Neural progenitor cell (in vitro differentiated cells): ENCODE measurements at regions not wholly inside any gene's neighbourhood (a gene's known extent, or its start where the extent isn't known, plus 50 kb on each side); places are given as distances from the start of the nearest gene placed in this dataset. TPM values are rescaled to one million over a fixed set of nuclear protein-coding genes. Genes with fewer than 3 reads are reported as not detected.

ENCODE experiments used
- DNase-seq: peaks from one replicate; pipeline ENCODE4 v3.0.0-alpha.2; 2016; ENCODE audit warnings: low spot score
- H2AFZ ChIP-seq: fragments of 200-600 bp; sonication (generic); replicated peaks from 2 replicates; pipeline ENCODE4 v1.6.1; 2016; ENCODE audit warnings: antibody characterized with exemption
- H3F3A ChIP-seq: fragments of 200-600 bp; sonication (generic); 2 replicates; pipeline ENCODE4 v1.6.1; 2016; ENCODE audit warnings: antibody characterized with exemption, low read depth
- H3K27ac ChIP-seq: fragments of 200-600 bp; sonication (generic); 2 replicates; pipeline ENCODE4 v1.5.1; 2016; ENCODE audit warnings: mild to moderate bottlenecking
- H3K27me3 ChIP-seq: fragments of 200-600 bp; sonication (generic); 2 replicates; pipeline ENCODE4 v1.6.1; 2016; ENCODE audit warnings: mild to moderate bottlenecking, moderate library complexity
- H3K36me3 ChIP-seq: fragments of 200-600 bp; sonication (generic); 2 replicates; pipeline ENCODE4 v1.5.1; 2016
- H3K4me1 ChIP-seq: fragments of 200-600 bp; sonication (generic); 2 replicates; pipeline ENCODE4 v1.6.1; 2016; ENCODE audit warnings: mixed run types
- H3K4me2 ChIP-seq: fragments of 200-600 bp; sonication (generic); 2 replicates; pipeline ENCODE4 v1.6.1; 2016
- H3K4me3 ChIP-seq: fragments of 200-600 bp; sonication (generic); 2 replicates; pipeline ENCODE4 v1.5.1; 2016
- H3K79me2 ChIP-seq: fragments of 200-600 bp; sonication (generic); 2 replicates; pipeline ENCODE4 v1.6.1; 2016; ENCODE audit warnings: low read depth
- H3K9ac ChIP-seq: fragments of 200-600 bp; sonication (generic); 2 replicates; pipeline ENCODE4 v1.6.1; 2016
- H3K9me3 ChIP-seq: fragments of 200-600 bp; sonication (generic); 2 replicates; pipeline ENCODE4 v1.5.1; 2016; ENCODE audit warnings: low read depth
- H4K20me1 ChIP-seq: fragments of 200-600 bp; sonication (generic); 2 replicates; pipeline ENCODE4 v1.6.1; 2016; ENCODE audit warnings: low read depth
- H3K27ac Mint-ChIP-seq: 3 replicates; pipeline ENCODE4 v1.8.0; 2021; ENCODE audit warnings: mixed read lengths
- H3K27me3 Mint-ChIP-seq: 2 replicates; pipeline ENCODE4 v1.8.0; 2022; ENCODE audit warnings: low read depth, mild to moderate bottlenecking, inconsistent platforms, moderate library complexity, mixed read lengths; ENCODE audit not compliant: insufficient read depth
- H3K36me3 Mint-ChIP-seq: 3 replicates; pipeline ENCODE4 v1.8.0; 2021; ENCODE audit warnings: mixed read lengths
- H3K4me1 Mint-ChIP-seq: 3 replicates; pipeline ENCODE4 v1.8.0; 2021; ENCODE audit warnings: mixed read lengths
- H3K4me3 Mint-ChIP-seq: 3 replicates; pipeline ENCODE4 v1.8.0; 2021; ENCODE audit warnings: mild to moderate bottlenecking, moderate library complexity, mixed read lengths
- H3K9me3 Mint-ChIP-seq: 3 replicates; pipeline ENCODE4 v1.8.0; 2020; ENCODE audit warnings: mixed read lengths
- EZH2 ChIP-seq: fragments of 200-600 bp; sonication (generic); IDR thresholded peaks from 2 replicates; pipeline ENCODE4 v1.6.1; 2017; ENCODE audit warnings: antibody characterized with exemption, mild to moderate bottlenecking, moderate library complexity
- EZH2phosphoT487 ChIP-seq: fragments of 200-600 bp; sonication (generic); IDR thresholded peaks from 2 replicates; pipeline ENCODE4 v1.6.1; 2017; ENCODE audit warnings: antibody characterized with exemption
- small RNA-seq: library from RNA; depleted of rRNA; stranded (forward); fragments of <200 nt; gene quantifications from one replicate; pipeline ENCODE3, GENCODE V24; 2015
- TF ChIP-seq, protein P1 (sequence below): fragments of 200-600 bp; sonication (generic); IDR thresholded peaks from 2 replicates; pipeline ENCODE4 v1.5.1; 2017; ENCODE audit warnings: antibody characterized with exemption, mild to moderate bottlenecking

DNA sequence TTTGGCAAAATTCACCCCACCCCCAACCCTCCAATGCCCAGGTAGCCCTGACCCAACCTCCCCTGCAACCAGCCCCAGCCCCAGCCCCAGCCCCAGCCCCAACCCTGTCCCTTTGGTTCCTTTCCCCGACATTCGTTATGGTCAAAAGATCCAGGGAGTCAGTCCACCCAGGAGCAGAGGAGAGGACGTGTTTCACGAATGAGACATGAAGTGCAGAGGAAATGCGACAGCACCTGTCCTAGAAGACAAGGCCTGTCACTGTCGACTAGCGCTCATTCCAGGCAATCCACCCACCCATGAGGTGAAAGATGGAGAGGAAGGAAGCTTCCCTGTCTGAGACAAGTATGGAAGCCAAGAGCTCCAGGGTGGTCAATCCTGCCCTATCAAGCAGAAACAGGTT, 485.0 kb downstream of the SPATA31A7 start:
- Histone ChIP-seq H4K20me1 (no peaks in the 10 kb centered on the region), H3K4me2 (no peak overlapping the region), H2AFZ (no peak overlapping the region), H3K36me3 (no peaks in the 10 kb centered on the region), H3K9me3 (peaks cover 10% of the 10 kb centered on the region), H3K27ac (no peak overlapping the region), H3K4me1 (no peaks in the 10 kb centered on the region), H3K27me3 (no peaks in the 10 kb centered on the region), H3K9ac (no peak overlapping the region), H3K79me2 (no peaks in the 10 kb centered on the region), H3K4me3 (no peak overlapping the region), H3F3A (no peaks in the 10 kb centered on the region)
- H3K27ac Mint-ChIP-seq, result no peak overlapping the region
- DNase-seq, result no peak
- peaks cover 1% of the 10 kb centered on the region for H3K36me3 Mint-ChIP-seq
- TF ChIP-seq EZH2 (no peak), EZH2phosphoT487 (no peak)
- TF ChIP-seq, protein P1, sequence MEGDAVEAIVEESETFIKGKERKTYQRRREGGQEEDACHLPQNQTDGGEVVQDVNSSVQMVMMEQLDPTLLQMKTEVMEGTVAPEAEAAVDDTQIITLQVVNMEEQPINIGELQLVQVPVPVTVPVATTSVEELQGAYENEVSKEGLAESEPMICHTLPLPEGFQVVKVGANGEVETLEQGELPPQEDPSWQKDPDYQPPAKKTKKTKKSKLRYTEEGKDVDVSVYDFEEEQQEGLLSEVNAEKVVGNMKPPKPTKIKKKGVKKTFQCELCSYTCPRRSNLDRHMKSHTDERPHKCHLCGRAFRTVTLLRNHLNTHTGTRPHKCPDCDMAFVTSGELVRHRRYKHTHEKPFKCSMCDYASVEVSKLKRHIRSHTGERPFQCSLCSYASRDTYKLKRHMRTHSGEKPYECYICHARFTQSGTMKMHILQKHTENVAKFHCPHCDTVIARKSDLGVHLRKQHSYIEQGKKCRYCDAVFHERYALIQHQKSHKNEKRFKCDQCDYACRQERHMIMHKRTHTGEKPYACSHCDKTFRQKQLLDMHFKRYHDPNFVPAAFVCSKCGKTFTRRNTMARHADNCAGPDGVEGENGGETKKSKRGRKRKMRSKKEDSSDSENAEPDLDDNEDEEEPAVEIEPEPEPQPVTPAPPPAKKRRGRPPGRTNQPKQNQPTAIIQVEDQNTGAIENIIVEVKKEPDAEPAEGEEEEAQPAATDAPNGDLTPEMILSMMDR, result no peak
- H3K9me3 Mint-ChIP-seq, result peaks cover 47% of the 10 kb centered on the region
- H3K4me3 Mint-ChIP-seq, result no peak overlapping the region
- H3K4me1 Mint-ChIP-seq, result no peaks in the 10 kb centered on the region
- H3K27me3 Mint-ChIP-seq, result peaks cover 3% of the 10 kb centered on the region

Small RNA genes in the stretch of these regions (small RNA-seq; reads per million reads assigned to genes)
- gene RF00019, result not detected
